GM10266 (cell line): ENCODE measurements at regions not wholly inside any gene's neighbourhood (a gene's known extent, or its start where the extent isn't known, plus 50 kb on each side); places are given as distances from the start of the nearest gene placed in this dataset.

Experiments
- DNase-seq: peaks from one replicate; pipeline ENCODE4 v3.0.0; 2012; ENCODE audit errors: extremely low spot score
- CTCF ChIP-seq: IDR thresholded peaks from 2 replicates; pipeline ENCODE4 v1.5.1; 2012; ENCODE audit warnings: mild to moderate bottlenecking, low read depth; ENCODE audit not compliant: control insufficient read depth, insufficient read depth; ENCODE audit errors: missing control alignments

GRCh38 chr12:4857472-4858291, 52.0 kb upstream of the KCNA1 start:
- peak; percentile 76 for DNase-seq
- TF ChIP-seq CTCF: peak; percentile 91

- peak; percentile 26 for DNase-seq
- TF ChIP-seq CTCF: peak; percentile 21
These were observed 51.3 kb upstream of the KCNA1 start for GRCh38 chr12:4858386-4858785.

- no peak for TF ChIP-seq CTCF
- peak; percentile 42 for DNase-seq
These were observed 50.1 kb upstream of the KCNA1 start for GRCh38 chr12:4859478-4860210.
